Mesenchymal stem cell (in vitro differentiated cells and primary cell): ENCODE measurements at regions not wholly inside any gene's neighbourhood (a gene's known extent, or its start where the extent isn't known, plus 50 kb on each side); places are given as distances from the start of the nearest gene placed in this dataset.

Source experiments
- DNase-seq: peaks from one replicate; pipeline ENCODE4 v3.0.0-alpha.2; 2013
- H2AFZ ChIP-seq: one replicate; pipeline ENCODE4 v1.6.1; 2013; ENCODE audit warnings: low read depth, mild to moderate bottlenecking, control low read depth, inconsistent platforms, low read length, moderate library complexity
- H2AK5ac ChIP-seq: 2 replicates; pipeline ENCODE4 v1.6.1; 2013; ENCODE audit warnings: low read length, moderate library complexity, mild to moderate bottlenecking, inconsistent platforms; ENCODE audit not compliant: severe bottlenecking
- H2BK120ac ChIP-seq: one replicate; pipeline ENCODE4 v1.6.1; 2013; ENCODE audit warnings: low read depth, mild to moderate bottlenecking, inconsistent platforms, low read length, moderate library complexity
- H2BK12ac ChIP-seq, 2 experiments: one replicate each; pipeline ENCODE4 v1.6.1; 2013; ENCODE audit warnings: inconsistent platforms in 2 of 2, low read length in 2 of 2, mild to moderate bottlenecking in 2 of 2, moderate library complexity in 2 of 2, control low read depth in 1 of 2
- H2BK15ac ChIP-seq: one replicate; pipeline ENCODE4 v1.6.1; 2013; ENCODE audit warnings: mild to moderate bottlenecking, low read depth, inconsistent platforms; ENCODE audit not compliant: poor library complexity, severe bottlenecking
- H2BK5ac ChIP-seq: 2 replicates; pipeline ENCODE4 v1.6.1; 2013; ENCODE audit warnings: low read depth, mild to moderate bottlenecking, low read length, control low read depth, inconsistent platforms; ENCODE audit not compliant: poor library complexity, severe bottlenecking
- H3K14ac ChIP-seq, 2 experiments: one replicate each; pipeline ENCODE4 v1.6.1; 2013; ENCODE audit warnings: inconsistent platforms in 2 of 2, low read length in 2 of 2, control low read depth in 1 of 2, mild to moderate bottlenecking in 1 of 2, moderate library complexity in 1 of 2
- H3K18ac ChIP-seq, 2 experiments: one replicate each; pipeline ENCODE4 v1.6.1; 2013; ENCODE audit warnings: inconsistent platforms in 2 of 2, low read length in 2 of 2, control low read depth in 1 of 2, low read depth in 1 of 2, mild to moderate bottlenecking in 1 of 2
- H3K23ac ChIP-seq, 2 experiments: one replicate each; pipeline ENCODE4 v1.6.1; 2013; ENCODE audit warnings: inconsistent platforms in 2 of 2, low read length in 2 of 2, mild to moderate bottlenecking in 2 of 2, moderate library complexity in 2 of 2, control low read depth in 1 of 2
- H3K27ac ChIP-seq: 2 replicates; pipeline ENCODE4 v1.5.1; 2013; ENCODE audit warnings: mild to moderate bottlenecking, moderate library complexity, low read length, control low read depth, inconsistent platforms; ENCODE audit not compliant: poor library complexity, severe bottlenecking
- H3K27me3 ChIP-seq, 2 experiments: 2 replicates each; pipeline versions ENCODE4 v1.6.1 to v1.7.0; 2013; ENCODE audit warnings: low read length in 2 of 2, mild to moderate bottlenecking in 2 of 2, moderate library complexity in 2 of 2, control low read depth in 1 of 2, inconsistent platforms in 1 of 2; ENCODE audit not compliant: control insufficient read depth in 1 of 2, insufficient read depth in 1 of 2
- H3K36me3 ChIP-seq, 2 experiments: 2 replicates each; pipeline versions ENCODE4 v1.6.1 to v1.7.0; 2013; ENCODE audit warnings: low read length in 2 of 2, control low read depth in 1 of 2, inconsistent platforms in 1 of 2, low read depth in 1 of 2, mild to moderate bottlenecking in 1 of 2; ENCODE audit not compliant: insufficient read depth in 2 of 2, control insufficient read depth in 1 of 2
- H3K4ac ChIP-seq, 2 experiments: one replicate each; pipeline ENCODE4 v1.6.1; 2013; ENCODE audit warnings: inconsistent platforms in 2 of 2, low read length in 2 of 2, mild to moderate bottlenecking in 2 of 2, moderate library complexity in 2 of 2, control low read depth in 1 of 2, low read depth in 1 of 2
- H3K4me1 ChIP-seq: 2 replicates; pipeline ENCODE4 v1.6.1; 2013; ENCODE audit warnings: low read depth, low read length, control low read depth; ENCODE audit not compliant: control insufficient read depth, insufficient read depth
- H3K4me2 ChIP-seq: 2 replicates; pipeline ENCODE4 v1.6.1; 2013; ENCODE audit warnings: low read length, mild to moderate bottlenecking, inconsistent platforms; ENCODE audit not compliant: poor library complexity, severe bottlenecking
- H3K4me3 ChIP-seq, 2 experiments: 2 replicates each; pipeline versions ENCODE4 v1.5.1 to v1.7.0; 2013; ENCODE audit warnings: low read length in 2 of 2, mild to moderate bottlenecking in 2 of 2, control low read depth in 1 of 2, low read depth in 1 of 2; ENCODE audit not compliant: insufficient read depth in 1 of 2
- H3K79me1 ChIP-seq: replicated peaks from 2 replicates; pipeline ENCODE4 v1.6.1; 2013; ENCODE audit warnings: mild to moderate bottlenecking, control low read depth, low read length, inconsistent platforms; ENCODE audit not compliant: poor library complexity, severe bottlenecking
- H3K9ac ChIP-seq: 2 replicates; pipeline ENCODE4 v1.7.0; 2013; ENCODE audit warnings: mild to moderate bottlenecking, low read length, moderate library complexity
- H3K9me3 ChIP-seq: 2 replicates; pipeline ENCODE4 v1.7.0; 2013; ENCODE audit warnings: mild to moderate bottlenecking, low read length; ENCODE audit not compliant: control insufficient read depth
- H4K8ac ChIP-seq: one replicate; pipeline ENCODE4 v1.6.1; 2013; ENCODE audit warnings: inconsistent platforms, mild to moderate bottlenecking, low read length, moderate library complexity
- H4K91ac ChIP-seq: one replicate; pipeline ENCODE4 v1.6.1; 2013; ENCODE audit warnings: mild to moderate bottlenecking, low read length, inconsistent platforms
- WGBS: methylation state at CpG from one replicate; pipeline ENCODE4 v1.1.7; 2013; ENCODE audit warnings: mixed read lengths; 5-methylcytosine and 5-hydroxymethylcytosine counted together

DNA sequence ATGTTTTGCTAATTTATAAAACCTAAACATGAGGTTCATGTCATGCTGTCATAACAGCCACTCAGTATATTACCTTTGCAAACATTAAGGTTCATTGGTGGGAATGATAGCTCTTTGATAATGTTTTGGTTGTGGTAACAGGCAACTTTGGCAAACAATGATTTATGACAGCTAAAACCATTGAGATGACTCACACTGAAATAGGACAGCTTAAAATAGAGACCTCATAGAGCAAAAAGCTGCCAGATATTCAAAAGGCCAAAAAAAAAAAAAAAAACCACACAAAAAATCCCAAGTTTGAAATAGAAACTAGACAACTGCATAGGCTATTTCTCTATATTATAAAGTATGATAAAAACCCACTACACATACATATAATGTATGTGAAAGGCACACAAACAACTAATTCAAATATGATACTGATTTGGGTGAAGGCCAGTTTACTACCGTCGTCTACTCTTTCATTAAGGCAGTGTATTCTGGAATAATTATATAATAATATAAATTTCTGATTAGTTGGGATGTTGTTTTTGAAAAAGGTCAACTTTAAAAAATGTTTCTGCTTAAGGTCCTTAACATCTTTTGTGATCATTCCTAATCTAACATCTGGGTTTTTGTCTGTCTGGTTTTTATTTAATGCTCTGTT lies 646.0 kb upstream of the PITX2 start:
- Histone ChIP-seq H2AFZ (no peak overlapping the region), H4K8ac (no peak overlapping the region), H3K4me1 (no peaks in the 10 kb centered on the region), H3K18ac (no peak overlapping the region), H3K36me3 (no peaks in the 10 kb centered on the region), H3K27me3 (peaks cover 0 to under 1% of the 10 kb centered on the region in 2 experiments), H2BK5ac (no peak overlapping the region), H3K4me3 (no peak overlapping the region), H3K79me1 (no peaks in the 10 kb centered on the region), H3K9ac (no peak overlapping the region), H2BK12ac (no peak overlapping the region), H3K9me3 (no peaks in the 10 kb centered on the region), H2AK5ac (no peak overlapping the region), H3K23ac (no peak overlapping the region), H3K4ac (no peak overlapping the region), H4K91ac (no peak overlapping the region), H3K4me2 (no peak overlapping the region), H2BK15ac (no peak overlapping the region), H3K27ac (no peak overlapping the region), H2BK120ac (no peak overlapping the region), H3K14ac (no peak overlapping the region)
- DNase-seq: peak; percentile 33
- no CpG with 5 or more reads among the region's 2 CpGs for WGBS

DNA sequence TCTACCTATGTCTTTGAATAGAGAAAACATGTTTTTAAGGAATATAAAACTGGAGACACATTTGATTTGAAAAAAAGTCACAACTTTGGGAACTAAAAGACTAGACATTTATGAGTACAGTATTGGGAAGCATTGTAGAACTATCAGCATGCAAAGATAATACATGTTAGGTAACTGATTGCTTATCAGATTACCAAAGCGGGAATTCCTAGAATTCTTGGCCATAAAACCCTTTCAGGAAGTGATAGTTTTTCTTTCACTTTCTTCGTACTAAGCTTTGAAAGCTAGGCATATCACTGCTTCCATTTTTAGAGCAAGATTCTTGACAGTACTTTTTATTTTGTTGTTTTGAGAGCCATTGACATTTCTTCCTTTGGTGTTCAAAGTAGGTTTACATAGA lies 646.6 kb upstream of the PITX2 start:
- Histone ChIP-seq H2BK15ac (no peak overlapping the region), H3K4ac (no peak overlapping the region), H3K4me2 (no peak overlapping the region), H3K4me1 (no peaks in the 10 kb centered on the region), H2AFZ (no peak overlapping the region), H3K27me3 (no peaks in the 10 kb centered on the region), H3K27ac (no peak overlapping the region), H2BK120ac (no peak overlapping the region), H2BK12ac (no peak overlapping the region), H3K18ac (no peak overlapping the region), H3K9ac (no peak overlapping the region), H4K8ac (no peak overlapping the region), H3K4me3 (no peak overlapping the region), H3K14ac (no peak overlapping the region), H3K9me3 (no peaks in the 10 kb centered on the region), H3K79me1 (no peaks in the 10 kb centered on the region), H4K91ac (no peak overlapping the region), H3K23ac (no peak overlapping the region), H2BK5ac (no peak overlapping the region), H2AK5ac (no peak overlapping the region), H3K36me3 (no peaks in the 10 kb centered on the region)
- no peak for DNase-seq
- WGBS: 60% methylated on average over 2 of the region's 2 CpGs

DNA sequence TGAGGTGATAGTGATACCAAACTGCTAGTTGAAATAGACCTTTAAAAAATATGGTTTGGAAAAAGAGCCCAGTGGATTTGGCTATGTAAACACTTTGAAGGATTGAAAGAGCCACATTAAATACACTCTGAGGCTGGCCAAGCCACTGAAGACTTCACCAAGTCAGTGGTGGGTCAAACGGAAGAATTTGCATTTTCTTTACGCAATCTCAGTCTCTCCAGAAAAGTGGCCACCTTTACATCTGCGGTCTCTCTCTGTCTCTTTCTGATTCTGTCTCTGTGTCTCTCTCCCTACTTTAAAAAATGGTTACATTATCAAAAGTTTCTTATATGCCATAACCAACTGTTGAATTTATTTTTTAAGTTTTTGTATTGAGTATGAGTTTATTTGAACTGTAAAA lies 651.2 kb upstream of the PITX2 start:
- Histone ChIP-seq H3K27me3 (no peaks in the 10 kb centered on the region), H2BK5ac (no peak overlapping the region), H2AK5ac (no peak overlapping the region), H3K27ac (no peak overlapping the region), H3K18ac (no peak overlapping the region), H3K4ac (no peak overlapping the region), H3K23ac (no peak overlapping the region), H4K91ac (no peak overlapping the region), H2BK15ac (no peak overlapping the region), H3K9ac (no peak overlapping the region), H2AFZ (no peak overlapping the region), H3K14ac (no peak overlapping the region), H2BK12ac (no peak overlapping the region), H3K4me1 (no peaks in the 10 kb centered on the region), H3K4me3 (no peak overlapping the region), H3K36me3 (no peaks in the 10 kb centered on the region), H3K9me3 (no peaks in the 10 kb centered on the region), H4K8ac (no peak overlapping the region), H3K79me1 (no peaks in the 10 kb centered on the region), H2BK120ac (no peak overlapping the region), H3K4me2 (no peak overlapping the region)
- 87% methylated on average over 2 of the region's 3 CpGs for WGBS
- no peak for DNase-seq

DNA sequence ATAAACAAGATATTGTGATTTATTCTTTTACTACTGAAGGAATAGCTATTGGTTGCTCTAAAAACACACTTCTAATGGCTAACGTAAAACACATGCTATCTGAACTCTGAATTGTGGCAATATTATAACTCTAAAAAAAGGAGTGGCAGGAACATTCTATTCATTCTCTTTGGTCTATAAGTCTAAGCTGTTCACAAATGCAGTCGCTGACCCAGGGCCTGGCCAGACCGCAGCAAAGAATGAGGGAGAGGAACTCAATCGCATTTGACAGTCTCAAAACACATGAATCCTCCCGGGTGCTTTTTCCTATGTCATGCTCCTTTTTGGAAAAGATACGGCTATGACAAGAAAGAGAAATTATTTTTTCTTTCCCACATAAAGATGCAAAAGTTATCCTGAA lies 651.6 kb upstream of the PITX2 start:
- H3K79me1 ChIP-seq: no peaks in the 10 kb centered on the region
- no peak overlapping the region for H2BK5ac ChIP-seq
- H3K9ac ChIP-seq: no peak overlapping the region
- 93% methylated on average over 3 of the region's 6 CpGs for WGBS
- no peak overlapping the region for H3K23ac ChIP-seq
- H3K4me2 ChIP-seq: no peak overlapping the region
- H3K18ac ChIP-seq: no peak overlapping the region
- H2BK15ac ChIP-seq: no peak overlapping the region
- no peaks in the 10 kb centered on the region for H3K36me3 ChIP-seq
- H3K9me3 ChIP-seq: no peaks in the 10 kb centered on the region
- no peak overlapping the region for H3K4me3 ChIP-seq
- no peak overlapping the region for H2BK120ac ChIP-seq
- no peak overlapping the region for H2AFZ ChIP-seq
- no peak overlapping the region for H4K8ac ChIP-seq
- no peak overlapping the region for H4K91ac ChIP-seq
- no peak for DNase-seq
- no peaks in the 10 kb centered on the region for H3K27me3 ChIP-seq
- no peak overlapping the region for H3K4ac ChIP-seq
- no peak overlapping the region for H2BK12ac ChIP-seq
- H2AK5ac ChIP-seq: no peak overlapping the region
- H3K4me1 ChIP-seq: no peaks in the 10 kb centered on the region
- H3K27ac ChIP-seq: no peak overlapping the region
- H3K14ac ChIP-seq: no peak overlapping the region
